ENCODE measurements at regions not wholly inside any gene's neighbourhood (a gene's known extent, or its start where the extent isn't known, plus 50 kb on each side); places are given as distances from the start of the nearest gene placed in this dataset.

- intact Hi-C loops (cut with DNase I; ENCODE audit: low total_unique reads), result no loop called here
- TF ChIP-seq POLR2A (IDR thresholded peaks at IDR 0.05), result no peak
- TF ChIP-seq, protein P1, sequence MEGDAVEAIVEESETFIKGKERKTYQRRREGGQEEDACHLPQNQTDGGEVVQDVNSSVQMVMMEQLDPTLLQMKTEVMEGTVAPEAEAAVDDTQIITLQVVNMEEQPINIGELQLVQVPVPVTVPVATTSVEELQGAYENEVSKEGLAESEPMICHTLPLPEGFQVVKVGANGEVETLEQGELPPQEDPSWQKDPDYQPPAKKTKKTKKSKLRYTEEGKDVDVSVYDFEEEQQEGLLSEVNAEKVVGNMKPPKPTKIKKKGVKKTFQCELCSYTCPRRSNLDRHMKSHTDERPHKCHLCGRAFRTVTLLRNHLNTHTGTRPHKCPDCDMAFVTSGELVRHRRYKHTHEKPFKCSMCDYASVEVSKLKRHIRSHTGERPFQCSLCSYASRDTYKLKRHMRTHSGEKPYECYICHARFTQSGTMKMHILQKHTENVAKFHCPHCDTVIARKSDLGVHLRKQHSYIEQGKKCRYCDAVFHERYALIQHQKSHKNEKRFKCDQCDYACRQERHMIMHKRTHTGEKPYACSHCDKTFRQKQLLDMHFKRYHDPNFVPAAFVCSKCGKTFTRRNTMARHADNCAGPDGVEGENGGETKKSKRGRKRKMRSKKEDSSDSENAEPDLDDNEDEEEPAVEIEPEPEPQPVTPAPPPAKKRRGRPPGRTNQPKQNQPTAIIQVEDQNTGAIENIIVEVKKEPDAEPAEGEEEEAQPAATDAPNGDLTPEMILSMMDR (IDR thresholded peaks at IDR 0.05), result no peak
- H3K27me3 ChIP-seq, result no peaks in the 10 kb centered on the region
- DNase-seq, result no peak
- WGBS, 2 donors, result 83 to 86% methylated on average over 6 of the region's 6 CpGs
- no peaks in the 10 kb centered on the region for H3K36me3 ChIP-seq (ENCODE audit: low read depth, missing control alignments)
- H3K27ac ChIP-seq, result no peak overlapping the region
- peaks cover 1% of the 10 kb centered on the region for H3K4me1 ChIP-seq
- H3K4me3 ChIP-seq, result no peak overlapping the region
- no peaks in the 10 kb centered on the region for H3K9me3 ChIP-seq
These were observed 492.4 kb upstream of the LRATD1 start for GRCh38 chr2:14140009-14140550.

DNA sequence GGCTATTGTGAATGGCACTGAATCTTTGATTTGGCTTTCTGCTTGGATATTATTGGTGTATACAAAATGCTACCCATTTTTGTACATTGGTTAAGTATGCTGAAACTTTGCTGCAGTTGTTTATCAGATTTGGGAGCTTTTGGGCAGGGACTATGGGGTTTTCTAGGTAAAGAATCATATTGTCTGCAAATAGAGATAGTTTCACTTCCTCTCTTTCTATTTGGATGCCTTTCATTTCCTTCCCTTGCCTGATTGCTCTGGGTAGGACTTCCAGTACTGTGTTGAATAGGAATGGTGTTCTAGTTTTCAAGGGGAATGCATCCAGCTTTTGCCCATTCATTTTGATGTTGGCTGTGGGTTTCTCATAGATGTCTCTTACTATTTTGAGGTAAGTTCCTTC is 489.1 kb upstream of the LRATD1 start:
- no peak overlapping the region for H3K27ac ChIP-seq
- H3K27me3 ChIP-seq, result no peaks in the 10 kb centered on the region
- H3K36me3 ChIP-seq (ENCODE audit: low read depth, missing control alignments), result no peaks in the 10 kb centered on the region
- DNase-seq, result no peak
- H3K4me1 ChIP-seq, result no peaks in the 10 kb centered on the region
- no peak overlapping the region for H3K4me3 ChIP-seq
- no peak for TF ChIP-seq POLR2A (IDR thresholded peaks at IDR 0.05)
- TF ChIP-seq, protein P1 (IDR thresholded peaks at IDR 0.05), result no peak
- no peaks in the 10 kb centered on the region for H3K9me3 ChIP-seq
- intact Hi-C loops (cut with DNase I; ENCODE audit: low total_unique reads), result no loop called here

DNA sequence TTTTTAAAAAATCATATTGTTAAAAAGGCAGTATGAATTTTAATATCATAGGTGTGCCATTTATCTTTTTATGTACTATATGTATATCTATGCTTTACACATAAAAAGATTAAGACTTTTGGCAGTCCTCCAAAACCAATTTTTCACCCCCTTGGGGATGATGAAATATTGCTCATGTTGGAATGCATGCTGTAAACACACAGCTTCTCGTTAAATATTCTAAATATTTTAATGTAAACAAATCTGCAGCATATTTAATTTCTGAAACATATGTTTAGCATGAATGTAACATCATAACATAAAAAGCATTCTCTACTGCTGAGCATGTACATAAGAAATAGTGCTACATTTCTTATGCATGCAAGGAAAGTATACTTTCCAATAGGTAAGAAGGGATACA is 484.3 kb upstream of the LRATD1 start:
- intact Hi-C loops (cut with DNase I; ENCODE audit: low total_unique reads), result no loop called here
- no peak overlapping the region for H3K4me3 ChIP-seq
- DNase-seq, result no peak
- H3K27ac ChIP-seq, result no peak overlapping the region
- H3K36me3 ChIP-seq (ENCODE audit: low read depth, missing control alignments), result no peaks in the 10 kb centered on the region
- H3K4me1 ChIP-seq, result no peaks in the 10 kb centered on the region
- WGBS, 2 donors, result 69 to 74% methylated on average over 1 of the region's 1 CpG
- no peaks in the 10 kb centered on the region for H3K27me3 ChIP-seq
- no peaks in the 10 kb centered on the region for H3K9me3 ChIP-seq
- TF ChIP-seq, protein P1 (IDR thresholded peaks at IDR 0.05), result no peak
- no peak for TF ChIP-seq POLR2A (IDR thresholded peaks at IDR 0.05)

- Histone ChIP-seq H3K4me3 (no peak overlapping the region), H3K27ac (no peak overlapping the region), H3K4me1 (no peaks in the 10 kb centered on the region), H3K27me3 (no peaks in the 10 kb centered on the region), H3K9me3 (no peaks in the 10 kb centered on the region), H3K36me3 (ENCODE audit: low read depth, missing control alignments) (no peaks in the 10 kb centered on the region)
- TF ChIP-seq, protein P1 (IDR thresholded peaks at IDR 0.05), result no peak
- no peak for TF ChIP-seq POLR2A (IDR thresholded peaks at IDR 0.05)
- intact Hi-C loops (cut with DNase I; ENCODE audit: low total_unique reads), result no loop called here
- no peak for DNase-seq
These were observed 474.7 kb upstream of the LRATD1 start for GRCh38 chr2:14157816-14158215.

- no peaks in the 10 kb centered on the region for H3K4me1 ChIP-seq
- intact Hi-C loops (cut with DNase I; ENCODE audit: low total_unique reads), result no loop called here
These were observed 452.2 kb upstream of the LRATD1 start for GRCh38 chr2:14180333-14180732.

More at GRCh38 chr2:14180333-14180732, 452.2 kb upstream of the LRATD1 start:
- H3K27ac ChIP-seq, result no peak overlapping the region
- 82 to 84% methylated on average over 3 of the region's 3 CpGs for WGBS, 2 donors
- no peak overlapping the region for H3K4me3 ChIP-seq
- no peak for DNase-seq
- no peaks in the 10 kb centered on the region for H3K36me3 ChIP-seq (ENCODE audit: low read depth, missing control alignments)
- no peaks in the 10 kb centered on the region for H3K9me3 ChIP-seq
- H3K27me3 ChIP-seq, result no peaks in the 10 kb centered on the region
- no peak for TF ChIP-seq POLR2A (IDR thresholded peaks at IDR 0.05)
- TF ChIP-seq, protein P1 (IDR thresholded peaks at IDR 0.05), result no peak

Measured in testis (tissue), 2 donors.